MCF 10A (cell line): ENCODE measurements at regions not wholly inside any gene's neighbourhood (a gene's known extent, or its start where the extent isn't known, plus 50 kb on each side); places are given as distances from the start of the nearest gene placed in this dataset. TPM values are rescaled to one million over a fixed set of nuclear protein-coding genes. Genes with fewer than 3 reads are reported as not detected.
A peak's percentile ranks its signal among the peaks of the same experiment; 100 is the strongest.

Source experiments
- BruUV-seq: library from RNA; stranded (reverse); fragments of 400-500 nt; replicated peaks from 2 replicates; lab custom pipeline; 2021; lab: Mats Ljungman, UMichigan
- CTCF ChIA-PET: fragments of 300-600 bp; sonication (Branson Sonifier 250); formaldehyde crosslinking; extraction: SDS; loops from one replicate; lab custom pipeline; 2021; ENCODE audit warnings: antibody characterized with exemption, inconsistent platforms; lab: Yijun Ruan, JAX
- POLR2A ChIA-PET: fragments of 300-600, 350-650 bp; sonication (Branson Sonifier 250); formaldehyde crosslinking; extraction: SDS; loops from one replicate; lab custom pipeline; 2020; ENCODE audit warnings: antibody characterized with exemption, inconsistent platforms; lab: Yijun Ruan, JAX
- DNase-seq: peaks from one replicate; pipeline ENCODE4 v3.0.0-alpha.2; 2018; ENCODE audit not compliant: unreplicated experiment
- H3K27ac Mint-ChIP-seq: one replicate; pipeline ENCODE4 v1.8.0; 2022; ENCODE audit warnings: mild to moderate bottlenecking, low read depth, mixed read lengths; ENCODE audit not compliant: unreplicated experiment
- H3K27me3 Mint-ChIP-seq: one replicate; pipeline ENCODE4 v1.8.0; 2022; ENCODE audit warnings: mixed read lengths; ENCODE audit not compliant: insufficient read depth, unreplicated experiment
- H3K36me3 Mint-ChIP-seq: one replicate; pipeline ENCODE4 v1.8.0; 2022; ENCODE audit warnings: mild to moderate bottlenecking, moderate library complexity, mixed read lengths; ENCODE audit not compliant: insufficient read depth, unreplicated experiment
- H3K4me1 Mint-ChIP-seq: one replicate; pipeline ENCODE4 v1.8.0; 2022; ENCODE audit warnings: mixed read lengths; ENCODE audit not compliant: insufficient read depth, unreplicated experiment
- H3K4me3 Mint-ChIP-seq: one replicate; pipeline ENCODE4 v1.8.0; 2022; ENCODE audit warnings: mild to moderate bottlenecking, moderate library complexity, mixed read lengths; ENCODE audit not compliant: unreplicated experiment
- H3K9me3 Mint-ChIP-seq: one replicate; pipeline ENCODE4 v1.8.0; 2022; ENCODE audit warnings: mixed read lengths; ENCODE audit not compliant: unreplicated experiment
- CTCF ChIP-seq: fragments of 200-600 bp; IDR thresholded peaks from one replicate; pipeline ENCODE4 v1.8.0; 2022; ENCODE audit warnings: antibody characterized with exemption, mild to moderate bottlenecking; ENCODE audit not compliant: unreplicated experiment
- intact Hi-C: fragments of 100-400 bp; cut with micrococcal nuclease; formaldehyde crosslinking; loops from 2 replicates; pipeline ENCODE4 v1.14.1; 2022
- microRNA-seq: library from miRNA; unstranded; fragments of <30 nt; microRNA quantifications from one replicate; pipeline ENCODE4 v1.2.0, GENCODE V29; 2022

DNA sequence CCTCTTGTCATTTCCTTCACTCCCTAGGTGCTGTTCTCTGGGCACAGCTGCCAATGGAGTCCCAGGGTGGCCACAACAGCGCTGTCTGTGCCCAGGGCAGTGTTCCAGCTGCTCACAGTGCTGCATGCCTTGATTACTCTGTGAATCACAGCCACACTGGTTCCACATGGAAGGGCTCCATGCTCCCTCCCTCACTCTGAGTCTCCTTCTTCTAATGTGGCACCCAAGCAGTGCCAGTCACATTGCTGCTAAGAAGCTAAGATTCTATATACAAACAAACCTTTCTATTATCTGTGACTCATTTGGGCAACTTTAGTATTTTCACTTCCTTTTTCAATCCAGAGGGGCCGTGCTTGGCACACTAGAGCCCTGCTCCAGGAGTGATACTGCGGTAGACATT lies 248.7 kb downstream of the TDRD3 start:
- intact Hi-C loops: no loop called here
- Mint-ChIP-seq H3K4me3 (no peak overlapping the region), H3K27me3 (peaks cover 39% of the 10 kb centered on the region), H3K36me3 (no peaks in the 10 kb centered on the region), H3K4me1 (no peaks in the 10 kb centered on the region), H3K9me3 (no peaks in the 10 kb centered on the region), H3K27ac (no peak overlapping the region)
- BruUV-seq: no TSS peak
- CTCF ChIA-PET: interaction anchor here (0.5 to 0.9 kb wide), 4 partner anchors 8 to 20 kb away, joined by 3 read pairs; no protein-coding TSS in a partner anchor
- POLR2A ChIA-PET: no interaction called here
- no peak for TF ChIP-seq CTCF
- DNase-seq: no peak

GRCh38 chr13:60642552-60642951 lies 245.5 kb downstream of the TDRD3 start:
- POLR2A ChIA-PET: interaction anchor here (0.7 kb wide), 1 partner anchor 8 kb away, joined by 3 read pairs; no protein-coding TSS in a partner anchor
- no peak for TF ChIP-seq CTCF
- CTCF ChIA-PET: interaction anchor here (0.6 to 0.8 kb wide), 3 partner anchors 26 to 1311 kb away, joined by 3 read pairs; no protein-coding TSS in a partner anchor
- Mint-ChIP-seq H3K9me3 (no peaks in the 10 kb centered on the region), H3K27ac (no peak overlapping the region), H3K36me3 (no peaks in the 10 kb centered on the region), H3K27me3 (peaks cover 64% of the 10 kb centered on the region), H3K4me1 (no peaks in the 10 kb centered on the region), H3K4me3 (no peak overlapping the region)
- intact Hi-C loops: no loop called here
- no TSS peak for BruUV-seq
- DNase-seq: no peak

DNA sequence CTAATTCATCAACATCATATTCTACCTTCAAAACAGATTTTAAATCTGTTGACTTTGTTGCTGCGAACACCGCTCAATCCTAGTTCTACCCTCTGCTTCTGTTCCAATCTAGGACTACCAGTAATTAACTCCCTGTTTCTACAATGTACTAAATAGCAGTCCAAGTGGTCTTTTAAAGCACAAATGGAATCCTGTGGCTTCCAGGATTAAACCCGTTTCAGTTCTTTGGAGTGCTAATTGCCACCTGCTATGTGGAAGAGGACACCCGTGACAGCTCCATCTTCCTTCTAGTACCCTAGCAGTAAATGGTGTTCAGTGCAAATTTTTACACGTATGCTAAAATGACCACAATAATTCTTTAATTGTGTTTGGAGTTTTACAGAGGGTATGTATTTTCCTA lies 232.1 kb downstream of the TDRD3 start:
- no peak for DNase-seq
- CTCF ChIA-PET: interaction anchor here (2.1 kb wide), 1 partner anchor 181 kb away, joined by 7 read pairs; no protein-coding TSS in a partner anchor
- no TSS peak for BruUV-seq
- POLR2A ChIA-PET: interaction anchor here (0.6 kb wide), 1 partner anchor 1222 kb away, joined by 3 read pairs; no protein-coding TSS in a partner anchor
- Mint-ChIP-seq H3K27ac (no peak overlapping the region), H3K36me3 (no peaks in the 10 kb centered on the region), H3K4me1 (no peaks in the 10 kb centered on the region), H3K27me3 (peaks cover 98% of the 10 kb centered on the region), H3K4me3 (no peak overlapping the region), H3K9me3 (no peaks in the 10 kb centered on the region)
- intact Hi-C loops: no loop called here
- TF ChIP-seq CTCF: no peak

- H3K4me1 Mint-ChIP-seq: no peaks in the 10 kb centered on the region
- H3K36me3 Mint-ChIP-seq: no peaks in the 10 kb centered on the region
- peak; percentile 71 for TF ChIP-seq CTCF
- peaks cover 97% of the 10 kb centered on the region for H3K27me3 Mint-ChIP-seq
- peak; percentile 58 for DNase-seq
- no peak overlapping the region for H3K4me3 Mint-ChIP-seq
- no peaks in the 10 kb centered on the region for H3K9me3 Mint-ChIP-seq
- H3K27ac Mint-ChIP-seq: no peak overlapping the region
- POLR2A ChIA-PET: no interaction called here
- intact Hi-C loops: loop anchor here (2.0 kb wide), 1 partner anchor 784 kb away; no protein-coding TSS in a partner anchor
- CTCF ChIA-PET: interaction anchor here (0.5 to 2.4 kb wide), 14 partner anchors 10 to 1461 kb away, joined by 3 to 14 read pairs (median 3); no protein-coding TSS in a partner anchor
- BruUV-seq: no TSS peak
Measured at GRCh38 chr13:60627071-60627686, 230.2 kb downstream of the TDRD3 start.

Small RNAs in the stretch of these regions (microRNA-seq; reads per million reads assigned to microRNA genes)
- not detected for gene MIR3169
